Fibroblast of pulmonary artery (primary cell): ENCODE measurements at regions not wholly inside any gene's neighbourhood (a gene's known extent, or its start where the extent isn't known, plus 50 kb on each side); places are given as distances from the start of the nearest gene placed in this dataset.

Experiments used
- DNase-seq: peaks from one replicate; pipeline ENCODE4 v3.0.0-alpha.2; 2010; ENCODE audit warnings: low read depth
- H3K4me3 ChIP-seq: replicated peaks from 2 replicates; pipeline ENCODE4 v1.5.1; 2011; ENCODE audit warnings: low read depth, mild to moderate bottlenecking, control low read depth, low read length, moderate library complexity
- TF ChIP-seq, protein P1 (sequence below): IDR thresholded peaks from 2 replicates; pipeline ENCODE4 v1.5.1; 2011; ENCODE audit warnings: mild to moderate bottlenecking, control low read depth, low read length, inconsistent platforms; ENCODE audit errors: missing control alignments

DNA sequence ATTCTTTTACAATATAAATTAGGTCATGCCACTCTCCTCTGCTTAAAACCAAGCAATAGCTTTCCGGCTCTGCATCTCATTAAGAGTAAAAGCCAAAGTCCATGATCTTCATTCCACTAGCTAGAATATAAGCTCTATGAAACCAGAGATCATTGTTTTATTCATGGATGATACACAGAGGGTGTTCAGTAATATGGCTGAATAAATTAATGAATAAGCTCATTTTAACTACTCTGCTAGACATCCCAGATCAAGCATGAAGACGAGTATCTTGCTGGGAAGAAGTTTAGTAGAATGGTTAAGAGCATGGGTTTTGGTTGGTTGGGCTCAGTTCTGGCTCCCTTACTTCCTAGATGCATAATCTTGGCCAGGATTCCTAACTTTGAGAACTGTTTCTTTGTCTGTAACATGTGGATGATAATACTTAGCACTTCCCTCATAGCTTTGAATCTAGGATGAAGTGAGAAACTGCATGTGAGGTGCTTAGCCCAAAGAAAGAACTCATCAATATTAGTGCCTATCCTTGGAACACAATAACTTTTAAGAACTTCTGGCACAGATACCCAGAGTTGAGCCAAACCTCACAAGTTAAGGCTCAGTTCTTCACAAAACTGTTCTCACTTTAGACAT, 106.8 kb downstream of the MSX2 start:
- TF ChIP-seq, protein P1, sequence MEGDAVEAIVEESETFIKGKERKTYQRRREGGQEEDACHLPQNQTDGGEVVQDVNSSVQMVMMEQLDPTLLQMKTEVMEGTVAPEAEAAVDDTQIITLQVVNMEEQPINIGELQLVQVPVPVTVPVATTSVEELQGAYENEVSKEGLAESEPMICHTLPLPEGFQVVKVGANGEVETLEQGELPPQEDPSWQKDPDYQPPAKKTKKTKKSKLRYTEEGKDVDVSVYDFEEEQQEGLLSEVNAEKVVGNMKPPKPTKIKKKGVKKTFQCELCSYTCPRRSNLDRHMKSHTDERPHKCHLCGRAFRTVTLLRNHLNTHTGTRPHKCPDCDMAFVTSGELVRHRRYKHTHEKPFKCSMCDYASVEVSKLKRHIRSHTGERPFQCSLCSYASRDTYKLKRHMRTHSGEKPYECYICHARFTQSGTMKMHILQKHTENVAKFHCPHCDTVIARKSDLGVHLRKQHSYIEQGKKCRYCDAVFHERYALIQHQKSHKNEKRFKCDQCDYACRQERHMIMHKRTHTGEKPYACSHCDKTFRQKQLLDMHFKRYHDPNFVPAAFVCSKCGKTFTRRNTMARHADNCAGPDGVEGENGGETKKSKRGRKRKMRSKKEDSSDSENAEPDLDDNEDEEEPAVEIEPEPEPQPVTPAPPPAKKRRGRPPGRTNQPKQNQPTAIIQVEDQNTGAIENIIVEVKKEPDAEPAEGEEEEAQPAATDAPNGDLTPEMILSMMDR, result no peak
- H3K4me3 ChIP-seq, result no peak overlapping the region
- no peak for DNase-seq

DNA sequence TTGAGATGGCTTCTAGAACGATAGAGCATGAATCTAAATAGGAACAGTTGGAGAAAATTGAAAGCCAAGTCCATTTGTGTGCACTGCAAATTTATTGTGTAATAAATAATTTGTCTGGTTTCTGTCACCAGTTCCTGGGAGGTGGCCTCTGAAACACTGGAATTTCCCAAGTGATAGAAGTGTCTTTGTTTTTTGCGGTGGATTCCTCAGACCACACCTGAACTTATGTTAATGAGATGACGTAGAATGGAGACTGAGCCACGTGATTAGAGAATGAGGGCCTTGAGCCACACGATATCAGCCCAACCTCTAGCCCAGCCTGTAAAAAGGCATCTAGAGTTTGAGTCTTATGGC, 105.1 kb downstream of the MSX2 start:
- TF ChIP-seq, protein P1, result no peak
- DNase-seq, result no peak
- H3K4me3 ChIP-seq, result no peak overlapping the region

DNA sequence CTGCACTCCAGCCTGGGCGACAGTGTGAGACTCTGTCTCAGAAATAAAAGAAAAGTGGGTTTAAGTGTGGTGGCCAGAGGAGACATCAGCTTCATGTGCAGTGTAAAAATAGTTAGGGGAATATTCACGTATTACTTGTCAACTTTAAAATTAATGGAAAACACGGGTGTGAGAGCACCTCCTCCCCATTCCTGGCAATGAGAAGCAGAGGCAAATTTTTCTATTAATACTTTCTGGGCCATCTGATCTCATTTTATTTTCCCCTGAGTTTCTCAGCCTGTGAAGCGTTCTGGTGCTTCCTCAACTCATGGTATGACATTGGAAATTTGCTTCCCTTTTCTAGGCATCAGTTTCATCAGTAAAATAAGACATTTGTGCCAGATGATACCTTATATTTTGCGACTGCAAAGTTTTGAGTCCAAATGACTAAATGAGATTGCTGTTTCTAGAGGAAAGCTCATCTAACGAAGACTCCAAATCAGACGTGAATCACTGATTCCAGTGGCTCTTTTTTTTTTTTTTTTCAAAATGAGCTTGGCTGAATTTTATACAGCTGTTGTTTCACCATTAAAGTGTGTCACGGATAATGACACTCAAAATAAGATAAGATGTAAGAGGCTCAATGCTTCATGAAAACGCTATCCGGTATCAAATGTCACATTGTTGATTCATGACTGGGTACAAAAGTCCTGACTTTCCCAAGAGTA, 104.6 kb downstream of the MSX2 start:
- H3K4me3 ChIP-seq, result no peak overlapping the region
- TF ChIP-seq, protein P1, result no peak
- no peak for DNase-seq

DNA sequence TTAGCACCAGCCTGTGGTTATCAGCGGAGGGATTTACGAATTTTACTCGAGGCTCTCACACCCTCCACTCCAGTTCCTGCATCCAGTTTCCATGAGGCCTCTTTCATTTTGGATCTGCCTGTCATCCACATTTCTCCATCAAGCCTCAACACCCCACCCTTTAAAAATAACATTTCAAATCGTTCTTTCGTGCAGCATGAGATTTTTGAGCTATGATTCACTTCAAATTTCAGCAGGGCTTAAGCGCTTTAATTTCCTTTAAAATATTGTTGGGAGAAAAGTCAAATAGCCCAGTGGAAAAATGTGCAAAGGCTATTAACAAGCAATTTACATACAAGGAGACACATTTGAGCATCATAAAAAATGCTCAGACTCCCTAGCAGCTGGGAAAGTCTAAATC, 103.2 kb downstream of the MSX2 start:
- TF ChIP-seq, protein P1, result no peak
- DNase-seq, result no peak
- no peak overlapping the region for H3K4me3 ChIP-seq

DNA sequence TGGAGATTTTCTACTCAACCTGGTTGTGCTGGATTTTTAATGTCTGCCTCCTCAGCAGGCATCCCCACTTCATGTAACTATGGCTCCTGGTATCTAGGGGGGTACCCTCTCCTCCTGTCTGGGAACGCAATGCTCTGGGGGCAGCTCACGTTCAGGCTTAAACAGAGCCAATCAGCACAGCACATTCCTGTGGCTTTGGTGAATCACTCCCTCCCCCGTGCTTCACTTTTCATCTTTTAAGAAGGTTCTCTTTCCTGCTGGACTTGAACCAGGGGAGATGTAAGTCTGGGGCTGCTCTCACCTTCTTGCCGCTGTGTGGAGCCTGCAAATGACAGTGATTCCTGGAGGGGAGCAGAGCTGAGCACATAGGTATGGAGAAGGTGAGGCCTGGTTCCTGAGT, 101.2 kb downstream of the MSX2 start:
- DNase-seq, result no peak
- H3K4me3 ChIP-seq, result no peak overlapping the region
- TF ChIP-seq, protein P1, result no peak

DNA sequence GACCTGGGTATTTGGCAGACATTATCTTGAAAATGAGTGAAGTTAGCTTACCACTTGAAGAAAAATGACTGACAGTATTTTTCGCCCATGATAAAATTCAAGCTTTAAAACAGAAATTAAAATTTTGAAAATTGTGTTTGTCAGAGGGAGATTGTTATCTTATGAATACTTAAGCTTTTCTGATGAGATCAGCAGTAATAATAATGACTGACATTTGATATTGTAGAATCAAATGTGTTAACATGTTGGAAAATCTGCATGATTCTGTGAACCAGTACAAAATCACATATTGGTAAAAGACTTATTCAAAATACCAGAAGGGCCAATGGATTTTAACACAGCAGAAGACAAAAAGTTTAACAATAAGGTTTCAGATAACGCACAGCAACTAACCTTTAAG, 94.0 kb downstream of the MSX2 start:
- TF ChIP-seq, protein P1, result no peak
- H3K4me3 ChIP-seq, result no peak overlapping the region
- DNase-seq, result no peak

DNA sequence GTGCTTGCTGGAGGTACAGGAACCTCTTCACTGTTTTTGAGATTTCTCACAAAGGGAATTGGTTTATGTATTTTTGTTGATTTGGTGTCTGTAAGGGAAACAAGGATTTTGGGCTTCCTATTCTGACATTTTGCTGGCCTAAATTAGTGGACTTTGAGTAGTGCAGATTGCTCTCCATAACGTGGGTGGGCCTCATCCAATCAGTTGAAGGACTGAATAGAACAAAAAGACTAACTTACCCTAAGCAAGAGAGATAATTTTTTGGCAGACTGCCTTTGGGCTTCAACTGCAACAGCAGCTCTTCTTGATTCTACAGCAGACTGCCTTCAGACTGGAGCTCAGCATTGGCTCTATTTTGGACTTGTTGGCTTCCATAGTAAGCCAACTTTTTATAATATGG, 93.2 kb downstream of the MSX2 start:
- no peak for DNase-seq
- TF ChIP-seq, protein P1, result no peak
- H3K4me3 ChIP-seq, result no peak overlapping the region
